KOPT-K1 (cell line): ENCODE measurements at regions not wholly inside any gene's neighbourhood (a gene's known extent, or its start where the extent isn't known, plus 50 kb on each side); places are given as distances from the start of the nearest gene placed in this dataset.

Experiments used
- H3K27ac ChIP-seq: fragments of 200-600 bp; sonication (generic); 2 replicates; pipeline ENCODE4 v1.5.1; 2016; ENCODE audit warnings: antibody characterized with exemption, mild to moderate bottlenecking, low read depth, low read length; ENCODE audit not compliant: poor library complexity, severe bottlenecking
- H3K36me3 ChIP-seq: fragments of 200-600 bp; sonication (generic); 2 replicates; pipeline ENCODE4 v1.5.1; 2017; ENCODE audit warnings: antibody characterized with exemption, mild to moderate bottlenecking, low read length, moderate library complexity; ENCODE audit not compliant: insufficient read depth
- H3K9me3 ChIP-seq: fragments of 200-600 bp; sonication (generic); 2 replicates; pipeline ENCODE4 v1.5.1; 2017; ENCODE audit warnings: antibody characterized with exemption, low read length, mild to moderate bottlenecking; ENCODE audit not compliant: insufficient read depth, poor library complexity, severe bottlenecking

DNA sequence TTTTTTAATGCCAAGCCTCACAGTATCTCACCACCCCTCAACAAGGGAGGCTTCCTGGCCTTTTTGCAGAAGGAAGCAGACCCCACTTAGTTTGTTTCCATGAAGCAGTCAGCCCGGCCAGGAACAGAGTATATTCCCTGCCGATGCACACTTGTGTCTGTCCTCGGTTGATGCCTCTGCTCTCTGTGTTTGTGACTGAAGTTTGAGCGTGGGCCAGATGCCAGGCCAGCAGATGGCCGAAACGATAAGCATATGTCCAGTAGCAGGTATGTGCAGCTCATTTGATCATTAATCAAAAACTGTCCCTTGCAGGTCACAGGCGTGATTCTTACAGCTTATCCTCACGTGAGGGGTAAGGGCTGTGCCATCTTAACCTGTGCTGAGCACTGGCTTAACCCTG, 144.0 kb downstream of the IRS2 start:
- Histone ChIP-seq H3K9me3 (peaks cover 36% of the 10 kb centered on the region), H3K36me3 (no peaks in the 10 kb centered on the region), H3K27ac (no peak overlapping the region)

DNA sequence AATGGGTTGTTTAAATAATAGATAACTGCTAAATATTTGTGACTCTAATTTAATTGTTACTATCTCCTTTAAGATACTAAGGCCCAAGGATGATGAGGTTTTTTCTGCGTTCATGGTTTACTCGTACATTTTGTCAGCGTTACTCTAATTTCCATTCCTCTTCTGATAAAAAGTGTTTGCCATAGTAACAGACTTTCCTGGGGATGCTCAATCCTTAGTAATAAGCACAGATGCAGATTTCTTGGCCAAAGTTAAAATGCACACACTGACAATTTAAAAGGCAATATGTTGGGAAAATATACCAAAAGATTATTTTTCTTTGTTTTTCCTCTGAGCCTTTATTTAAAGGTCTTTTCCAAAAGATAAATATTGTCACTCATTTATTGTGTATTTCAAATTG, 149.6 kb downstream of the IRS2 start:
- Histone ChIP-seq H3K36me3 (no peaks in the 10 kb centered on the region), H3K9me3 (peaks cover 30% of the 10 kb centered on the region), H3K27ac (no peak overlapping the region)

GRCh38 chr13:109631069-109631468, 155.3 kb downstream of the IRS2 start:
- no peaks in the 10 kb centered on the region for H3K36me3 ChIP-seq
- H3K27ac ChIP-seq, result no peak overlapping the region
- no peaks in the 10 kb centered on the region for H3K9me3 ChIP-seq

DNA sequence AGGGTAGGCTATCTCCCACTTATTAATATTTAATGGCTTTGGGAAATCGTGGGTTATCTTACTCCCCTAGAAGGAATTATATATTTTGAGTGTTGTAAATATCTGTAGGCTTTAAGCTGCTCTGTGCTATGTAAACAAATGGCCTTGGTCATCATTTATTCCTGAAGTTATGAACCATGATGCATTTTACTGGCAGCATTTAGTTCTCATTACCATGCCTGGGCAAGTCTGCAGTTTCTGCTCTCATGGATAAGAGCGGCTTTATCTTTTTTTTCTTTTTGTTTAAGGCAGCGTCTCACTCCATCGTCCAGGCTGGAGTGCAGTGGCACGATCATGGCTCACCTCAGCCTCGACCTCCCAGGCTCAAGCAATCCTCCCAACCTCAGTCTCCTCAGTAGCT, 156.1 kb downstream of the IRS2 start:
- Histone ChIP-seq H3K27ac (no peak overlapping the region), H3K36me3 (no peaks in the 10 kb centered on the region), H3K9me3 (no peaks in the 10 kb centered on the region)

DNA sequence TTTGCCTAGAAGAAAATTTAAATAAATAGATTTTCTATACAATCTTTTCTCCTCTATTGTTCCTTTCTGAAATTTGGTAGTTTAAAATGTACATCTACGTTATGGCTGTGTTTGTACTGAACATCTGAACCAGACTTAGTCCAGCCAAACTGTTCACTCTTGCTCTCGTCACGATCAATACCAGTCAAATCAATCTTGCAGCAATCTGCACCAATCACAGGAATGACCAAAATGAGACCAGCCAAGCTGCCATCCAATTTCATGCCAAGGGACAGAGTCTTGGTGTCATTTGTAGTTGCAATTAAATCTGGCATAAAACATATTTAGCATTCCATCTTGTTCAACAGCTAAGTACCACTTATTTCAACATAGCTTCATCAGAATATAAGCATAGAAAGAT, 156.6 kb downstream of the IRS2 start:
- Histone ChIP-seq H3K36me3 (no peaks in the 10 kb centered on the region), H3K9me3 (no peaks in the 10 kb centered on the region), H3K27ac (no peak overlapping the region)

GRCh38 chr13:109628251-109628699, 158.1 kb downstream of the IRS2 start:
- Histone ChIP-seq H3K36me3 (no peaks in the 10 kb centered on the region), H3K9me3 (no peaks in the 10 kb centered on the region), H3K27ac (no peak overlapping the region)

DNA sequence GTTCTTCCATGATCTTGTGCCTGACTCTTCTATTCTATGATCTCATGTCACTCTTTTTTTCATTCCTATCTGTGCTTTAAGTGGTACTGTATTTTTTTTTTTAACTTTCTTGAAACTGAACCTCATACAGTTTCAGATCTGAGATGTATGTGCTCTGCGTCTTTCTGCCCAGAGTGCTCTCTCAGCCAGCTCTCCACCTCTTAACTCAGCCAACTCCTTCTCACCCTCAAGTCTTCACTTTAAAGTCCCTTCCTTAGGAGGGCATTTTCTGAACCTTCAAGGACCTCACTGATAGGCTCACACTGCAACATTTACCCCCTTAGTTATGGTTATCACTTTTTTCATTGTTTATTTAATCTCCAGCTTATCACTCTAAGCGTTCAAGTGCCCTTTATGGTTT, 158.7 kb downstream of the IRS2 start:
- no peaks in the 10 kb centered on the region for H3K9me3 ChIP-seq
- H3K36me3 ChIP-seq, result no peaks in the 10 kb centered on the region
- no peak overlapping the region for H3K27ac ChIP-seq

- H3K36me3 ChIP-seq, result no peaks in the 10 kb centered on the region
- no peak overlapping the region for H3K27ac ChIP-seq
- no peaks in the 10 kb centered on the region for H3K9me3 ChIP-seq
Measured at GRCh38 chr13:109626386-109627171, 159.8 kb downstream of the IRS2 start.

DNA sequence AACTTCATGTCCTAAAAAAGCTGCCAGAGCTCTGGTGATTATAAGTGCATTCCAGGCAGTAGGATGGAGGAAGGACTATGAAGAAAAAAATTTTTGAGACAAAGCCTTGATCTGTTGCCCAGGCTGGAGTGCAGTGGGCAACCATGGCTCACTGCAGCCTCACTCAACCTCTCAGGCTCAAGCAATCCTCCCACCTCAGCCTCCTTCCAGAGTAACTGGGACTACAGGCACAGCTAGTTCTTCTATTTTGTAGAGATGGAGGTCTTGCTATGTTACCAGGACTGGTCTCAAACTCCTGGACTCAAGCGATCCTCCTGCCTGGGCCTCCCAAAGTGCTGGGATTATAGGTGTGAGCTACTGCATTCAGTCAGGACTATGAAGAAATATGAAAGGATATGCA, 161.2 kb downstream of the IRS2 start:
- H3K27ac ChIP-seq, result no peak overlapping the region
- H3K9me3 ChIP-seq, result no peaks in the 10 kb centered on the region
- no peaks in the 10 kb centered on the region for H3K36me3 ChIP-seq

- no peaks in the 10 kb centered on the region for H3K9me3 ChIP-seq
- H3K36me3 ChIP-seq, result no peaks in the 10 kb centered on the region
- no peak overlapping the region for H3K27ac ChIP-seq
Measured at GRCh38 chr13:109622006-109622405, 164.4 kb downstream of the IRS2 start.

DNA sequence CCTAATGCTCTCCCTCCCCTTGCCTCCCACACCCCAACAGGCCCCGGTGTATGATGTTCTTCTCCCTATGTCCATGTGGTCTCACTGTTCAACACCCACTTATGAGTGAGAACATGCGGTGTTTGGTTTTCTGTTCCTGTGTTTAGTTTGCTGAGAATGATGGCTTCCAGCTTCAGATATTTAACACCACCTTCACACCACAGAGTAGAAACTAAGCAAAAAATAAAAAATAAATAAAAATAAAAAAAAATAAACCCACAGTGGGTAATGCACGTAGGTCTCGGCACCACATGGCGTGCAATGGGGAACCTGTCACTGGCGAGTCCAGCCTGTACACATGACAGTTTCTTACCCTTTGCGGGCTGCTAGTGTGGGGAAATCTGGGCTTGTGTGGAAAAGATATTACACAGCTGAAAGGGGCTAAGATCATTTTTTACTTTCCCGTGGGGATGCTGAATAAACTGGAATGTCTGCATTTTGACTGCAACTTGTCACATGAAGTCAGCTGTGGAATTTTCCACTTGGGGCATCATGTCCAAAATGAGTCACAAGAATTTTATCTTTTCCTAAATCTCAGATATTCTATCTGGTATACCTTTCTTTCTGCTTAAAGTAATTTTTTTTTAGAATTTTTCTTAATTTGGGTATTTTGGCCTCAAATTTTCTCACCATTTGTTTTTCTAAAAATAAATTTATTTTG, 170.5 kb downstream of the IRS2 start:
- Histone ChIP-seq H3K27ac (no peak overlapping the region), H3K36me3 (no peaks in the 10 kb centered on the region), H3K9me3 (no peaks in the 10 kb centered on the region)

GRCh38 chr13:109611912-109612691, 174.3 kb downstream of the IRS2 start:
- Histone ChIP-seq H3K27ac (no peak overlapping the region), H3K9me3 (no peaks in the 10 kb centered on the region), H3K36me3 (no peaks in the 10 kb centered on the region)

- Histone ChIP-seq H3K9me3 (no peaks in the 10 kb centered on the region), H3K36me3 (no peaks in the 10 kb centered on the region), H3K27ac (no peak overlapping the region)
Measured at GRCh38 chr13:109610517-109610916, 175.9 kb downstream of the IRS2 start.

DNA sequence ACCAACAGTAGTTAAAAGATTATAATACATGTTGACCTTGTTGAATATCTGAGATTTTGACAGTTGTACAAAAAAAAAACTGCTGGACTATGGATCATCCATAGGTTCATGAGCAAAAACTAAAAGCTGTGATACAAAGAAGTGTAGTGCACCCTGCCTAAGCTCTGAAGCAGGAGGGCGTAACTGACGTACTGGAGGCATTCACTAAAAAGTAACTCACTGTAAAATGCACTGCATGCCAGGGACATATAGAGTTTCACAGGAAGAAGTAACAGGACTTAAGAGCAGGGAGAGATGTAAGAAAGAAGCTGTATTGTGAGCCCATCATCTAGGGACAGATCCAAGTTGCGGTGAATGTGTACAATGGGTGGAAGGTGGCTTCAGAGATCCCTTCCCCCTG, 177.9 kb downstream of the IRS2 start:
- H3K36me3 ChIP-seq, result no peaks in the 10 kb centered on the region
- no peak overlapping the region for H3K27ac ChIP-seq
- H3K9me3 ChIP-seq, result no peaks in the 10 kb centered on the region

DNA sequence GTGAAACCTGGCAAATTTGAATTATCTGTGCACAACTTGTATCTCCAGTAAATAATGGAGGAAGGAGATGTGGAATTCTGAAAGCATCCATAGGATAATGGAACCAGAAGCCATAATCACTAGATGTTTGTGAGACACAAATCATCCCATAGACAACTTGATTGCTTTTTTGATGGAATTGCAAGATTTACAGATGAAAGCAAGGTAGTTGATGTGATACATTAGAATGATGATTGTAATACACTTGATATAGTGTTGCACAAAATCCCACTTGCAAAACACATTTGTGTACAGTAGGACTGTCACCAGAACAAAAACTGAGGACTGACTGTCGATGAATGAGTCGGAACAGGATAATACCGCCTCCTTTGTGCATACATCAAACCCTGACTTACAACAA, 178.3 kb downstream of the IRS2 start:
- H3K27ac ChIP-seq, result no peak overlapping the region

More for the DNA sequence above, 178.3 kb downstream of the IRS2 start:
- Histone ChIP-seq H3K9me3 (no peaks in the 10 kb centered on the region), H3K36me3 (no peaks in the 10 kb centered on the region)
